HEK293T (cell line): ENCODE measurements at regions not wholly inside any gene's neighbourhood (a gene's known extent, or its start where the extent isn't known, plus 50 kb on each side); places are given as distances from the start of the nearest gene placed in this dataset.

Source experiments
- ARNT ChIP-seq: fragments of 450-650 bp; IDR thresholded peaks from 2 replicates; pipeline ENCODE4 v1.6.1; 2017; ENCODE audit warnings: mild to moderate bottlenecking
- BHLHE40 ChIP-seq: fragments of 450-650 bp; IDR thresholded peaks from 2 replicates; pipeline ENCODE4 v1.6.1; 2016; ENCODE audit warnings: mild to moderate bottlenecking, moderate library complexity, borderline replicate concordance
- CTBP1 ChIP-seq: fragments of 450-650 bp; IDR thresholded peaks from 2 replicates; pipeline ENCODE4 v1.6.1; 2016; ENCODE audit warnings: borderline replicate concordance
- FOXA1 ChIP-seq: fragments of 450-650 bp; IDR thresholded peaks from 2 replicates; pipeline ENCODE4 v1.6.1; 2016; ENCODE audit warnings: mild to moderate bottlenecking
- FOXK2 ChIP-seq: fragments of 450-650 bp; IDR thresholded peaks from 2 replicates; pipeline ENCODE4 v1.6.1; 2016; ENCODE audit warnings: mild to moderate bottlenecking
- FOXM1 ChIP-seq: fragments of 450-650 bp; IDR thresholded peaks from 2 replicates; pipeline ENCODE4 v1.6.1; 2017; ENCODE audit warnings: mild to moderate bottlenecking, borderline replicate concordance
- HDGF ChIP-seq: fragments of 450-650 bp; IDR thresholded peaks from 2 replicates; pipeline ENCODE4 v1.6.1; 2017; ENCODE audit warnings: antibody characterized with exemption, borderline replicate concordance
- NFRKB ChIP-seq: fragments of 450-650 bp; IDR thresholded peaks from 2 replicates; pipeline ENCODE4 v1.6.1; 2016; ENCODE audit warnings: mild to moderate bottlenecking, moderate library complexity
- SUZ12 ChIP-seq: fragments of 450-650 bp; IDR thresholded peaks from 2 replicates; pipeline ENCODE4 v1.6.1; 2016; ENCODE audit warnings: mild to moderate bottlenecking
- TARDBP ChIP-seq: fragments of 450-650 bp; IDR thresholded peaks from 2 replicates; pipeline ENCODE4 v1.6.1; 2016
- TF ChIP-seq, protein P1 (sequence below): fragments of 450-650 bp; IDR thresholded peaks from 2 replicates; pipeline ENCODE4 v1.6.1; 2016

DNA sequence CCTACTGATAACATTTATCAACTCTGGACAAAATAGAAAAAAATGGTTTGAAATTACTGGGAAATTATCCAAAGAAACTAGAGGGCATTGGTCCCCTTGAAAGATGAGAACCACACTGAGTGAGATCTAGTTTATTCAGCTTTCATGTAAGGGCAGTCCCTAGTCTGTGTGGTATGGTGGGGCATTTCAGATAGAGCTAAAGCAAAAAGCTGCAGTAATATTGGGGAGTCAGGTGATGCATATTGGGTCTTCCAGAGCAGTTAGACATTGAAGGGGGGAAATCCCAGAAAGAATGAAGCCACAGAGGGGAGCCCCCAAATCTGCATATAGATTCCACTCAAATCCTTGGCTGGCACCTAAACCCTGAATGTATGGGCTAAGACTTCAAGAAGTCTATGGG lies 347.7 kb upstream of the POU3F1 start:
- TF ChIP-seq NFRKB, result no peak
- TF ChIP-seq, protein P1, sequence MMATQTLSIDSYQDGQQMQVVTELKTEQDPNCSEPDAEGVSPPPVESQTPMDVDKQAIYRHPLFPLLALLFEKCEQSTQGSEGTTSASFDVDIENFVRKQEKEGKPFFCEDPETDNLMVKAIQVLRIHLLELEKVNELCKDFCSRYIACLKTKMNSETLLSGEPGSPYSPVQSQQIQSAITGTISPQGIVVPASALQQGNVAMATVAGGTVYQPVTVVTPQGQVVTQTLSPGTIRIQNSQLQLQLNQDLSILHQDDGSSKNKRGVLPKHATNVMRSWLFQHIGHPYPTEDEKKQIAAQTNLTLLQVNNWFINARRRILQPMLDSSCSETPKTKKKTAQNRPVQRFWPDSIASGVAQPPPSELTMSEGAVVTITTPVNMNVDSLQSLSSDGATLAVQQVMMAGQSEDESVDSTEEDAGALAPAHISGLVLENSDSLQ, result no peak
- no peak for TF ChIP-seq FOXK2
- TF ChIP-seq TARDBP, result no peak
- no peak for TF ChIP-seq SUZ12
- TF ChIP-seq BHLHE40, result no peak
- no peak for TF ChIP-seq ARNT
- no peak for TF ChIP-seq HDGF
- no peak for TF ChIP-seq FOXA1
- no peak for TF ChIP-seq CTBP1
- no peak for TF ChIP-seq FOXM1
